Osteoblast (primary cell): ENCODE measurements at regions not wholly inside any gene's neighbourhood (a gene's known extent, or its start where the extent isn't known, plus 50 kb on each side); places are given as distances from the start of the nearest gene placed in this dataset.

Source experiments
- DNase-seq: peaks from one replicate; pipeline ENCODE4 v3.0.0; 2011; ENCODE audit warnings: low spot score, mixed read lengths; ENCODE audit not compliant: insufficient read length; ENCODE audit errors: missing footprints
- H2AFZ ChIP-seq: 2 replicates; pipeline ENCODE4 v1.6.0; 2011; ENCODE audit warnings: mild to moderate bottlenecking, low read length
- H3K27ac ChIP-seq: 2 replicates; pipeline ENCODE4 v1.5.1; 2011; ENCODE audit warnings: mild to moderate bottlenecking, low read depth, low read length, moderate library complexity
- H3K27me3 ChIP-seq: 2 replicates; pipeline ENCODE4 v1.6.0; 2012; ENCODE audit warnings: mild to moderate bottlenecking, control low read depth, inconsistent platforms, low read length, moderate library complexity; ENCODE audit not compliant: insufficient read depth
- H3K36me3 ChIP-seq: 2 replicates; pipeline ENCODE4 v1.5.1; 2011; ENCODE audit warnings: mild to moderate bottlenecking, low read length, control low read depth, moderate library complexity; ENCODE audit not compliant: insufficient read depth
- H3K4me1 ChIP-seq: 2 replicates; pipeline ENCODE4 v1.5.1; 2011; ENCODE audit warnings: mild to moderate bottlenecking, low read length, control low read depth, moderate library complexity; ENCODE audit not compliant: insufficient read depth
- H3K4me2 ChIP-seq: 2 replicates; pipeline ENCODE4 v1.6.0; 2011; ENCODE audit warnings: mild to moderate bottlenecking, low read length; ENCODE audit not compliant: insufficient read depth
- H3K4me3 ChIP-seq: fragments of 200-600 bp; sonication (generic); 3 replicates; pipeline ENCODE4 v1.5.1; 2012; ENCODE audit warnings: mild to moderate bottlenecking, low read length, inconsistent platforms; ENCODE audit not compliant: insufficient read depth
- H3K79me2 ChIP-seq: 2 replicates; pipeline ENCODE4 v1.6.0; 2012; ENCODE audit warnings: mild to moderate bottlenecking, low read length, control low read depth, inconsistent platforms; ENCODE audit not compliant: insufficient read depth
- H3K9me3 ChIP-seq: 2 replicates; pipeline ENCODE4 v1.5.1; 2011; ENCODE audit warnings: low read depth, low read length, control low read depth
- H4K20me1 ChIP-seq: 2 replicates; pipeline ENCODE4 v1.6.0; 2012; ENCODE audit warnings: mild to moderate bottlenecking, low read length, control low read depth; ENCODE audit not compliant: insufficient read depth
- CTCF ChIP-seq: IDR thresholded peaks from 2 replicates; pipeline ENCODE4 v1.5.1; 2011; ENCODE audit warnings: mild to moderate bottlenecking, low read depth, low read length, moderate library complexity; ENCODE audit errors: extremely low read depth

GRCh38 chr1:106746448-106747085 lies 309.9 kb upstream of the PRMT6 start:
- no peaks in the 10 kb centered on the region for H4K20me1 ChIP-seq
- H3K36me3 ChIP-seq, result no peaks in the 10 kb centered on the region
- TF ChIP-seq CTCF, result no peak
- H3K79me2 ChIP-seq, result no peaks in the 10 kb centered on the region
- DNase-seq, result peak; percentile 41
- no peak overlapping the region for H3K27ac ChIP-seq
- no peaks in the 10 kb centered on the region for H3K9me3 ChIP-seq
- no peaks in the 10 kb centered on the region for H3K27me3 ChIP-seq
- no peak overlapping the region for H2AFZ ChIP-seq
- no peak overlapping the region for H3K4me3 ChIP-seq
- no peak overlapping the region for H3K4me2 ChIP-seq
- H3K4me1 ChIP-seq, result no peaks in the 10 kb centered on the region

- Histone ChIP-seq H3K4me1 (no peaks in the 10 kb centered on the region), H2AFZ (no peak overlapping the region), H3K27me3 (no peaks in the 10 kb centered on the region), H3K27ac (no peak overlapping the region), H3K4me2 (no peak overlapping the region), H3K9me3 (no peaks in the 10 kb centered on the region), H3K79me2 (no peaks in the 10 kb centered on the region), H3K36me3 (no peaks in the 10 kb centered on the region), H3K4me3 (no peak overlapping the region), H4K20me1 (no peaks in the 10 kb centered on the region)
- no peak for TF ChIP-seq CTCF
- DNase-seq, result no peak
Measured at GRCh38 chr1:106747232-106747631, 309.2 kb upstream of the PRMT6 start.

- no peak for TF ChIP-seq CTCF
- no peaks in the 10 kb centered on the region for H3K79me2 ChIP-seq
- no peak for DNase-seq
- no peaks in the 10 kb centered on the region for H4K20me1 ChIP-seq
- H3K27ac ChIP-seq, result no peak overlapping the region
- H3K4me1 ChIP-seq, result no peaks in the 10 kb centered on the region
- no peaks in the 10 kb centered on the region for H3K36me3 ChIP-seq
- H3K27me3 ChIP-seq, result no peaks in the 10 kb centered on the region
- H2AFZ ChIP-seq, result no peak overlapping the region
- no peaks in the 10 kb centered on the region for H3K9me3 ChIP-seq
- H3K4me3 ChIP-seq, result no peak overlapping the region
- no peak overlapping the region for H3K4me2 ChIP-seq
Measured at GRCh38 chr1:106747791-106748190, 308.7 kb upstream of the PRMT6 start.

- no peaks in the 10 kb centered on the region for H3K4me1 ChIP-seq
- no peaks in the 10 kb centered on the region for H3K36me3 ChIP-seq
- no peaks in the 10 kb centered on the region for H3K79me2 ChIP-seq
- H3K27ac ChIP-seq, result no peak overlapping the region
- no peak overlapping the region for H3K4me3 ChIP-seq
- no peak for DNase-seq
- H2AFZ ChIP-seq, result no peak overlapping the region
- no peaks in the 10 kb centered on the region for H3K27me3 ChIP-seq
- no peak for TF ChIP-seq CTCF
- H3K4me2 ChIP-seq, result no peak overlapping the region
- no peaks in the 10 kb centered on the region for H3K9me3 ChIP-seq
- H4K20me1 ChIP-seq, result no peaks in the 10 kb centered on the region
Measured at GRCh38 chr1:106748606-106749005, 307.9 kb upstream of the PRMT6 start.
